NB4 (cell line): ENCODE measurements at regions not wholly inside any gene's neighbourhood (a gene's known extent, or its start where the extent isn't known, plus 50 kb on each side); places are given as distances from the start of the nearest gene placed in this dataset.

Experiments
- MYC ChIP-seq: IDR thresholded peaks from 2 replicates; pipeline ENCODE4 v1.6.1; 2011; ENCODE audit warnings: low read depth, low read length
- POLR2A ChIP-seq: IDR thresholded peaks from 2 replicates; pipeline ENCODE4 v1.6.1; 2011; ENCODE audit warnings: mild to moderate bottlenecking; ENCODE audit not compliant: insufficient read length; ENCODE audit errors: extremely low read depth
- TF ChIP-seq, protein P1 (sequence below): IDR thresholded peaks from one replicate; pipeline ENCODE4 v1.5.1; 2012; ENCODE audit warnings: low read depth, low read length
- TF ChIP-seq, protein P2 (sequence below): IDR thresholded peaks from 2 replicates; pipeline ENCODE4 v1.6.1; 2011; ENCODE audit warnings: low read depth, low read length

DNA sequence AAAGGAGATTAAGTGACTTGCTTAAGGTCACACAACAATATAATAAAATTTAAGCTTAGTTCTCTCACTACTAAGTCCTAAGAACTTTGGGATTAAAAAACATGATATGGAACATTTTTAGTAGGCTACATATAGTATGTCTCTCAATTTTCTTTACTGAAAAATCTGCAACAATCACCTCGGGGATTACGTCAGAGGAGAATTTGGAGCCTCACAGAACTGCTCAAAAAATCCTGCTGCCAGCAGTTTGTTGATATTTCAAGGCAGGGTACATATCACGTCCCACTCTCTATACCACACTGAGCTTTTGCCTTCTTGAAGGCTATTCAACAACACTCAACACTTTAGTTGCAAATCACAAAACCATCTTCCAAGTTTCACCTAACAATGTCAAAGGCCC lies 561.6 kb upstream of the BTBD3 start:
- TF ChIP-seq, protein P1, sequence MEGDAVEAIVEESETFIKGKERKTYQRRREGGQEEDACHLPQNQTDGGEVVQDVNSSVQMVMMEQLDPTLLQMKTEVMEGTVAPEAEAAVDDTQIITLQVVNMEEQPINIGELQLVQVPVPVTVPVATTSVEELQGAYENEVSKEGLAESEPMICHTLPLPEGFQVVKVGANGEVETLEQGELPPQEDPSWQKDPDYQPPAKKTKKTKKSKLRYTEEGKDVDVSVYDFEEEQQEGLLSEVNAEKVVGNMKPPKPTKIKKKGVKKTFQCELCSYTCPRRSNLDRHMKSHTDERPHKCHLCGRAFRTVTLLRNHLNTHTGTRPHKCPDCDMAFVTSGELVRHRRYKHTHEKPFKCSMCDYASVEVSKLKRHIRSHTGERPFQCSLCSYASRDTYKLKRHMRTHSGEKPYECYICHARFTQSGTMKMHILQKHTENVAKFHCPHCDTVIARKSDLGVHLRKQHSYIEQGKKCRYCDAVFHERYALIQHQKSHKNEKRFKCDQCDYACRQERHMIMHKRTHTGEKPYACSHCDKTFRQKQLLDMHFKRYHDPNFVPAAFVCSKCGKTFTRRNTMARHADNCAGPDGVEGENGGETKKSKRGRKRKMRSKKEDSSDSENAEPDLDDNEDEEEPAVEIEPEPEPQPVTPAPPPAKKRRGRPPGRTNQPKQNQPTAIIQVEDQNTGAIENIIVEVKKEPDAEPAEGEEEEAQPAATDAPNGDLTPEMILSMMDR: no peak
- TF ChIP-seq POLR2A (no peak), MYC (no peak)
- TF ChIP-seq, protein P2, sequence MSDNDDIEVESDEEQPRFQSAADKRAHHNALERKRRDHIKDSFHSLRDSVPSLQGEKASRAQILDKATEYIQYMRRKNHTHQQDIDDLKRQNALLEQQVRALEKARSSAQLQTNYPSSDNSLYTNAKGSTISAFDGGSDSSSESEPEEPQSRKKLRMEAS: no peak
